BJ (cell line): ENCODE measurements at regions not wholly inside any gene's neighbourhood (a gene's known extent, or its start where the extent isn't known, plus 50 kb on each side); places are given as distances from the start of the nearest gene placed in this dataset.

Experiments used
- CTCF ChIA-PET: fragments of 350-600 bp; formaldehyde crosslinking; extraction: SDS; loops from one replicate; lab custom pipeline; 2021; ENCODE audit warnings: antibody characterized with exemption, inconsistent platforms; lab: Yijun Ruan, JAX
- POLR2A ChIA-PET: fragments of 300-600 bp; sonication (Branson Sonifier 250); formaldehyde crosslinking; extraction: SDS; loops from one replicate; lab custom pipeline; 2021; ENCODE audit warnings: antibody characterized with exemption; lab: Charles Lee
- DNase-seq: peaks from one replicate; pipeline ENCODE4 v3.0.0-alpha.2; 2011; ENCODE audit warnings: low read depth
- H3K27me3 ChIP-seq: 2 replicates; pipeline ENCODE4 v1.6.0; 2011; ENCODE audit warnings: low read length; ENCODE audit not compliant: control insufficient read depth, insufficient read depth
- H3K36me3 ChIP-seq: 2 replicates; pipeline ENCODE4 v1.5.1; 2011; ENCODE audit warnings: low read length; ENCODE audit not compliant: control insufficient read depth, insufficient read depth
- H3K4me3 ChIP-seq: 2 replicates; pipeline ENCODE4 v1.5.1; 2011; ENCODE audit warnings: low read depth, mild to moderate bottlenecking, control low read depth, low read length
- TF ChIP-seq, protein P1 (sequence below): IDR thresholded peaks from 2 replicates; pipeline ENCODE4 v1.5.1; 2011; ENCODE audit warnings: low read depth, mild to moderate bottlenecking, control low read depth, inconsistent platforms, low read length, moderate library complexity; ENCODE audit not compliant: insufficient read depth

DNA sequence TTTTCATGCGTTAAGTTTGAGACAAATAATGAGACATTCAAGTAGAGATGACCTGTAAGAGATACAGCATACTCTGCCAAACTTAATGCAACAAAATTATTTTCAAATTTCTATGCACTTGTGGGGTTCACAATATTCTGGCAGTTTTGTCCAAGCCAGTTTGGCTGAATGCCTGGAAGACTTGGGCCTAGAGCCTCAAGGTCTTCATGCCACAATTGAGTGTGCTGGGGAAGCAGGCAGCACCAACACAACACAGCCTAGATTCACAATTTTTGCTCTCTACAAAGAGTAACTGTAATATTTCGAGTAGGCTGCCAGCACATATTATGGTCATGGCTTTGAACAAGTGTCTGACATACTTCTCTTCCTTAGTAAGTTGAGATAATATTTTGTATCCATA is 461.4 kb upstream of the SPHKAP start:
- Histone ChIP-seq H3K36me3 (no peaks in the 10 kb centered on the region), H3K27me3 (no peaks in the 10 kb centered on the region), H3K4me3 (no peak overlapping the region)
- ChIA-PET POLR2A (no interaction called here), CTCF (no interaction called here)
- no peak for DNase-seq
- TF ChIP-seq, protein P1, sequence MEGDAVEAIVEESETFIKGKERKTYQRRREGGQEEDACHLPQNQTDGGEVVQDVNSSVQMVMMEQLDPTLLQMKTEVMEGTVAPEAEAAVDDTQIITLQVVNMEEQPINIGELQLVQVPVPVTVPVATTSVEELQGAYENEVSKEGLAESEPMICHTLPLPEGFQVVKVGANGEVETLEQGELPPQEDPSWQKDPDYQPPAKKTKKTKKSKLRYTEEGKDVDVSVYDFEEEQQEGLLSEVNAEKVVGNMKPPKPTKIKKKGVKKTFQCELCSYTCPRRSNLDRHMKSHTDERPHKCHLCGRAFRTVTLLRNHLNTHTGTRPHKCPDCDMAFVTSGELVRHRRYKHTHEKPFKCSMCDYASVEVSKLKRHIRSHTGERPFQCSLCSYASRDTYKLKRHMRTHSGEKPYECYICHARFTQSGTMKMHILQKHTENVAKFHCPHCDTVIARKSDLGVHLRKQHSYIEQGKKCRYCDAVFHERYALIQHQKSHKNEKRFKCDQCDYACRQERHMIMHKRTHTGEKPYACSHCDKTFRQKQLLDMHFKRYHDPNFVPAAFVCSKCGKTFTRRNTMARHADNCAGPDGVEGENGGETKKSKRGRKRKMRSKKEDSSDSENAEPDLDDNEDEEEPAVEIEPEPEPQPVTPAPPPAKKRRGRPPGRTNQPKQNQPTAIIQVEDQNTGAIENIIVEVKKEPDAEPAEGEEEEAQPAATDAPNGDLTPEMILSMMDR = no peak

DNA sequence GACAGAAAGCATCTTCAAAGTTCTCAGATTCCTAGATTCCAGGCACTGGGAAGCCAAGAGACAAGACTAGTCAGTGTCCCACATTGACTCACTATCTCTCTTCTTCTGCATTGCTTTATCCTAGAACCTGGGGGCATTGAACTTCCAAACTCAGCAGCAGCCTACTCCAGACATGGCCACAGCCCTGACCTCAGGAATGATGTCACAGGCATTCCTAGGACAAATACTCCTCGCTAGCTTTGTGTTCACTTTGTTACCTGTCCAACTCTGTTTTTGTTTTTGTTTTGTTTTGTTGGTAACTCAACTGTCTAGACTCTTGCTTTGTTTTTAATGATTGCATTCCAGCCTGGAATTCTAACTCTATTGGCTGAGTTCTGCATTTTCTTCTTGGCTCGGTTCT is 449.3 kb upstream of the SPHKAP start:
- Histone ChIP-seq H3K36me3 (no peaks in the 10 kb centered on the region), H3K27me3 (no peaks in the 10 kb centered on the region), H3K4me3 (no peak overlapping the region)
- CTCF ChIA-PET = no interaction called here
- POLR2A ChIA-PET = no interaction called here
- DNase-seq = no peak
- TF ChIP-seq, protein P1 = no peak

DNA sequence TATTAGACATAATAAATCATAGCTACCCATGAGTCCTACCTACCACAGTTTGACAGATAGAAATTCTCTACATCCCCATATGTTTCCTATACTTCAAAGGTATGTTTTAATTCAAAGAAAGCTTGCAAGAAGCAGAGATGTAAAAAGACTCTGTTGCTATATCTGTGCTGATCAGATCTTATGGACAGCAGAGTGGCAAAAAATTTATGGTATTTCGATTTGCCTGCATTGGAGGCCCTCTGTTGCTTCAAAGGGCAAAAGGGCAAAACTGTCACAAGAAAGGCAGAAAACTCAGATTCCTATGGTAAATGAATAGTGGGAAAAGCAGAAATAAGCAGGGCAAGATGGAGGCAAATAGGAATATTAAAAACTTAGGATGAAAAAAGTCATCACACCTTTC is 447.8 kb upstream of the SPHKAP start:
- Histone ChIP-seq H3K27me3 (no peaks in the 10 kb centered on the region), H3K36me3 (no peaks in the 10 kb centered on the region), H3K4me3 (no peak overlapping the region)
- no peak for DNase-seq
- POLR2A ChIA-PET = no interaction called here
- TF ChIP-seq, protein P1 = no peak
- CTCF ChIA-PET = no interaction called here

DNA sequence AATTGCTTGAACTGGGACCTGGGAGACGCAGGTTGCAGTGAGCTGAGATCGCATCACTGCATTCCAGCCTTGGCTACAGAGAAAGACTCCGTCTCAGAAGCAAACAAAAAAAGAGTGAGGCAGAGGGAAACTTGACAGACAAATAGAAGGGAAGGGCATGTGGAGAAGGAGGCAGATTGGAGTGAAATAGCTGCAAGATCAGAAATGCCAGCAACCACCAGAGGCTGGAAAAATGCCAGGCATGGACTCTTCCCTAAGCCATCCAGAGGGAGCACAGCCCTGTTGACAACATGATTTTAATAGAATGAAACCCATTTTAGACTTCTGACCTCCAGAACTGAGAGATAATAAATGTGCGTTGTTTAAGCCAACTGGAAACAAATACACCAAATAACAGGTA is 447.2 kb upstream of the SPHKAP start:
- Histone ChIP-seq H3K27me3 (no peaks in the 10 kb centered on the region), H3K4me3 (no peak overlapping the region), H3K36me3 (no peaks in the 10 kb centered on the region)
- ChIA-PET POLR2A (no interaction called here), CTCF (interaction anchor here (0.6 kb wide), 1 partner anchor 367 kb away, joined by 3 read pairs; no protein-coding TSS in a partner anchor)
- TF ChIP-seq, protein P1 = no peak
- DNase-seq = no peak

DNA sequence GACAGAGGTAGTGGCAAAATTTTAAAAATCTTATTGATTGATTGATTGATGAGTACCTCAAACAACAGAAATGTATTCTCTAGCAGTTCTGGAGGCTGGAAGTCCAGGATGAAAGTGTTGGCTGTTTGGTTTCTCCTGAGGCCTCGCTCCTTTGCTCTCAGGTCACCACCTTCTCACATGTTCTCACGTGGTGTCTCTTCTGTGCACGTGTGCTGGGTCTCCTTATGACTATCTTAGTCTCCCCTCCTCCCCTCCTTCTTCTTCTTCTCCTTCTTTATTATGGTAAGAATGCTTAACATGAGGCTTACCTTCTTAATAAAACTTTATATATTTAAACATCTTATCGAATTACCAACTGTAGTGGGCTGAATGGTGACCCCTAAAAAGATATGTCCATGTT is 446.0 kb upstream of the SPHKAP start:
- Histone ChIP-seq H3K4me3 (no peak overlapping the region), H3K27me3 (no peaks in the 10 kb centered on the region), H3K36me3 (no peaks in the 10 kb centered on the region)
- TF ChIP-seq, protein P1 = no peak
- no peak for DNase-seq
- ChIA-PET CTCF (no interaction called here), POLR2A (no interaction called here)
